SK-N-SH (cell line): ENCODE measurements at regions not wholly inside any gene's neighbourhood (a gene's known extent, or its start where the extent isn't known, plus 50 kb on each side); places are given as distances from the start of the nearest gene placed in this dataset.

Source experiments
- CTCF ChIP-seq: fragments of 200-600 bp; sonication (generic); IDR thresholded peaks from 2 replicates; pipeline ENCODE4 v1.6.1; 2017; ENCODE audit warnings: antibody characterized with exemption, mild to moderate bottlenecking, moderate library complexity
- FOXM1 ChIP-seq: IDR thresholded peaks from 2 replicates; pipeline ENCODE4 v1.4.0; 2012; ENCODE audit warnings: low read depth, mild to moderate bottlenecking
- GATA2 ChIP-seq: sonication (generic); formaldehyde crosslinking; IDR thresholded peaks from 2 replicates; pipeline ENCODE4 v1.5.0; 2020; ENCODE audit warnings: mild to moderate bottlenecking, missing genetic modification reagents
- JUND ChIP-seq: IDR thresholded peaks from 2 replicates; pipeline ENCODE4 v1.4.0; 2012
- PBX3 ChIP-seq: IDR thresholded peaks from 2 replicates; pipeline ENCODE4; 2012
- POLR2AphosphoS5 ChIP-seq: IDR thresholded peaks from 2 replicates; pipeline ENCODE4 v1.6.1; 2012; ENCODE audit warnings: low read depth, low read length
- RAD21 ChIP-seq: IDR thresholded peaks from 2 replicates; pipeline ENCODE4 v1.6.1; 2012; ENCODE audit warnings: mild to moderate bottlenecking, low read length
- RCOR1 ChIP-seq: fragments of 150-350 bp; IDR thresholded peaks from 2 replicates; pipeline ENCODE4 v1.6.1; 2017; ENCODE audit warnings: antibody characterized with exemption, low read length
- RFX5 ChIP-seq: IDR thresholded peaks from 2 replicates; pipeline ENCODE4 v1.6.1; 2012; ENCODE audit warnings: mild to moderate bottlenecking, improper control_type of control experiment, low read length

GRCh38 chr10:9469663-9470205 lies 1415.2 kb downstream of the GATA3 start:
- TF ChIP-seq CTCF: no peak
- no peak for TF ChIP-seq PBX3
- TF ChIP-seq GATA2 (CRISPR knock-in tag): no peak
- TF ChIP-seq RCOR1: no peak
- no peak for TF ChIP-seq RFX5
- TF ChIP-seq FOXM1: no peak
- TF ChIP-seq POLR2AphosphoS5: no peak
- TF ChIP-seq JUND: no peak
- no peak for TF ChIP-seq RAD21
